ENCODE measurements at regions not wholly inside any gene's neighbourhood (a gene's known extent, or its start where the extent isn't known, plus 50 kb on each side); places are given as distances from the start of the nearest gene placed in this dataset.

DNA sequence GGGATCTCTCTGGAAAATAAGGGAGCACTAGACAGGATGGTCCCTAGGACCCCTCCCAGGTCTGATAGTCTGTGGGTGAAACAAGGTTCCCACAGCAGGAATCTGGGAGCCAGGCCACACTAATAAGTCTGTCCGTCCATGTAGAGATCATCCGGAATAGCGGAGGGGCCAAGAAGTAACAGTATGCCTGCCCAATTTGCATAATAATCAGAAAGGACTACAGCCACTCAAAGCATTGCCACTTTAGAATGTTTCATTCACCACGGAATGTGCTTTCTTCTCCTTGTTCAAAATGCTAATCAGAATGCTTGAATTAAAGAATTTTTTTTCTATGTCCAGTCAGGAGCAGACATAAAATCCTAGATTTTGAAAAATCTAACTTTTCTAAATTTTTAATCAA, 254.9 kb downstream of the ACTL7B start:
- no peak for DNase-seq

DNA sequence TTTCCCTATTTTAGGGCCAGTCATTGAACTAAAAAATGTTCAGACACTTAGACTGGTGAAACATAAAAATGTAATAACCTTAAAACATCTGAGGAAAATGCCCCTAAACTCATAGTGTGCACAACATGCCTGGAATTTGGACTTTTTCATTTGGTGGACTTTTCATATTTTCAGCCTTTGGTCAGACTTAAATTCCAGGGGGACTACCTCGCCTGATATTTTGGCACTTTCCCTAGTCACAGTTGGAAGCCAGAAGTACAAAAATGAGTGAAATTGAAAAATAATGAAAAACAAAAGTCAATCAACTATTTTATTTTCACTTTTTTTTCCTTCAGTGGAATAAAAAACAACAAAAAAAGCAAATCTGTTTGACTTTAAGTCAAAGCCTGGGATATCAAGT, 256.2 kb downstream of the ACTL7B start:
- no peak for DNase-seq

DNA sequence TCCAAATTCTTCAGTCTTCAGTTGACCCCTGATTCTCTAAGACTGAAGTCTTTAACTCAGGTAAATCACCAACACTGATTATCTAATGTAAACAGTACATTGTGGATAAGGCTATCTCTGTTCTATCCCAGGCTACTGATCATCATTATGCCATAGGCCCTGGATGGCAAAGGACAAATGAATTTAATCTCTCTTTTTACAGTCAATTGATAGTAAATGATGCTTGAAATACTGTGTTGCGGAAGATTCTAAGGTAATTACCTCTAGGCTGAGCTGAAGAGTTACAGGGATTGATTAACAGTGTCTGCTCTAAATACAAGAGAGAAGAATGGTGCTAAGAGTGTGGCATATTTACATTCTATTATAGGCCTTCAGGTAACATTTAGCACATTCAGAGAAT, 264.7 kb downstream of the ACTL7B start:
- no peak for DNase-seq

DNA sequence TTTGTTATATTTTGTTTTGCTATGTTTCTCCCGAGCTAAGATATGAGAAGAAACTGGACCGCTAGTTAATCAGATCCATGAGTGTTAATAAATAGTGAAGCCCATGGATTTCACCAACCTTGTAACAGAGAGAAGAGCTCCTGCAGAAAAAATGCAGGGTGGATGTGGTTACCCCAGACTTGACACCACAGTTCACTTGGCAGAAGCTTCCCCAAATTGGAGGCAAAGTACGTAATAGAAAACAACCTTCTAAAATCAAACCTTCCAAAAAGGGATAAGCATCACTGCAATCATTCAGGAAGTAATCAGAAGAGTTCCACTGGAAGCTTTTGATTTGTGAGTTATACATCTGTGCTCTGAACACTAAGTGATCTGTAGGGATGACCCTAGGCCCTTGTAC, 267.5 kb downstream of the ACTL7B start:
- DNase-seq = peak; percentile 61

DNA sequence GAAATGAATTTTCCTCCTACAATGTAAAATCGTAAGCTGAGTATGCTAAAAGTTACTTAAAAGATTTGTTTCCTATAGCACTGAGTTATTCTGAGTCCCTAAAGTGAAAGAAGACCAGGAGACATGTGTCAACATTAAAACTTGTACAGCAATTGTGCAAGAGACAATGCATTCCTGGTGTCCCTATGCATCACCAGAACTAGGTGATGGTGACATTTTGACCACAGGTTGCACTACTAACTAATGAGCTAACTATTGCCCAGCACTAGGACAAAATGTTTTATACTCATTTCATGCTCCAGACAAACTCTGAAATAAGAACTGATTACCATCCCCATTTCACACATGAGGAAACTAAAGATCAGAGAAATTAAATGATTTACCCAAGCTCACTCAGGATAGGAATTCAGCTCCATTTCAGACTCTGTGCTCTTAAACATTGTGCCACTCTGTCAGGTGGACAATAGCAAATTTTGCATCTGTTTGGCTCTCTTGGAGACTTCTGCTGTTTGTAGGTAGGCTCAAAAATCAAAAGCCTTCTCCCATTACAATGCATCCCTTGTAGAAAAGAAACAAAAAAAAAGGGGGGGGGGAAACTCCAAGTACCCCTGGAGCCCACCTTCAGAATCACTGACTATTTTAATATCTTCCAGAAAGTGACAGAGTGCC, 269.2 kb downstream of the ACTL7B start:
- no peak for DNase-seq

DNA sequence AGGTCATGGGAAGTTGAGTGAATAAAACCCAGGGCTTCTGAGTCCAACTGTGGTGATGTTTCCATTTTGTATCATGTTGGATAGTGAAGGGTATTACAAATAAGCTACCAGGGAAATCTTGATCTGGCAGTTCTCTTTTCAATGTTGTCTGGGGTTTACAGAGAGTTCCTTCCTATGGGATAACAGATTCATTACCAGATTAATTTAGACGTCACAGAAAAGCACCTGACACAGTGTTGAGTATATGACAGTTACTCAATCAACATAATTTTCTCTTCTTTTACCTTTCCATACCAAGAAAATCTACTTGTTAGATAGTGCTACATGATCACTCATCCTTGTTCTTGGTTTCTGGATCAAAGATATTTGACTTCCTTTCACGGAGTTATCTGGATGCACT, 270.9 kb downstream of the ACTL7B start:
- DNase-seq = no peak

DNA sequence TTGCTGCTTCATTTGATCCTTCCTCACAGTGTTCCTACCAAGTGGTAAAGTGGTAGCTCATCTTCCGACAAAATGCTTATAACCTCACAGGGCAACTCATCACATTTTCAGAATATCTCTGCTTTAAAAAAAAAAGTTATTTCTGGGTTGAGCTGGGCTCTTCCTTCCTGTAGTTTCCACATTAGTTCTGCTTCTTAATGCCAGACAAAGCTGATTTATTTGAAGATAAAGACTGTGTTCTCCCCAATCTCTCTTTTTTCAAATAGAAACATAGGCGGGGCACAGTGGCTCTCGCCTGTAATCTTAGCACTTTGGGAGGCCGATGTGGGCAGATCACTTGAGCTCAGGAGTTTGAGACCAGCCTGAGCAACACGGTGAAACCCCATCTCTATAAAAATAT, 273.1 kb downstream of the ACTL7B start:
- peak; percentile 56 for DNase-seq

DNA sequence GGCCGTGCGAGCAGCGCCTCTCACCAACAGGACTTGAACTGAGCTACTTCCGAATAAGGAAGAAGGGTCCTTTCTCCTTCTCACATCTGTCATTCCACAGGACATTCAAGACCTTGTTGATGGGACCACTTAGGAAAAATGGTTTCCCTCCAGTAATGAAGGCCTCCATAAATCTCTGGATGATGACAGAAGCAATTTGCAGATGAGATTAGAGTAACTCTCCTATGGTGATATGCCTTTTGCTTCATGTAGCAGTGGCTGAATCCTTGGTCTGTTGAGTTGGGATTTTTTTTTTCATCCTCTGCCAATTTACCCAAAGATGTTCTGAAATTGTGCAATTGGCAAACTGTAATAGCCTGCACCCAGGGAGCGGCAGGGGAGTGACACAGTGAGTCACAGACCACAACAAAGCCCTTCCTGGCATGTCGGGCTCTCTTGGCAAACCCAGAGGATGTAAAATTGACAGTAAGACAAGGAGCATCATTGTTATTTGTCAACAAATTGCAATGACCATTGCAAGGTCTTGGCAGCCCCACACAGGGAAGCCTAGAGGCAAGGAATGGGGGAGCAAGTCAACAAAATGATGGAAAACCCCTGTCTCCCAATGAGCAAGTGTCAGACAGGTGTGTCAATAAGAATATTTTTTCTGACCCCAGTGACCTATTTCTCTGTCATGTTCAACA, 275.9 kb downstream of the ACTL7B start:
- peak; percentile 55 for DNase-seq

DNA sequence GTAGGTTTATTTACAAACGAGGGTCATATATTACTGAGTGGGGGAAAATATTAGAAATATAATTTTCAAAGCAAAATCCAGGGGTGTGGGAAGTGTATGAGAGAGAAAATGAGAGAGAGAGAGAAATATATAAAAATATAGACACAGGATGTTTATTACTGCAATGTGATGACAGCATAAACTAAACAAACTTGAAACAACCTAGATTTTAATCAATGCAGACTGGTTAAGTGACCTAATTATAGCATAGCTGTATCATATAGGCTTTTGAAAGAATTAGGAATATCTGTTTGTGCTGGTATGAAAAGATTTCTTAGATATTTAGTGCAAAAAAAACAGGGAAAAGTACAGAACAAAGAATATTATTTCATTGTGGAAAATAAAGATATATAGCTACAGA, 280.5 kb downstream of the ACTL7B start:
- no peak for DNase-seq

DNA sequence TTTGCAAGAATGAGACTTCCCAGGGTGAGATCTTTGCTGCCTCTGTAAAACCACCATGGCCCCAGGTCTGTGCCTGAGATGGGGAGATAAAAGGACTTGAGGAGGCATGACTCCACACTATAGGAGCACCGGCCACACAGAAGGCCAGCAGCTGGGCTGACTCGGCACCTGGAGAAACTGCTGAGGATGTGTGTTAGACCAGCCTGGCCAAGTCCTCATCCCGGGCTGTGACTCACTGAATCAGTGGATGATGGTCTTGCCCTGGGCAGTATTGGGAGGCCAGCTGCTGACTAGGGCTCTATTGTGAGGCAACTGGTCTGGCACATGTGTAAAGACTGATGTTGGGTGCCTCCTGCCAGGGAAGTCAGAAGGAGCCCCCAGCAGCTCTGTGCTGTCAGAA, 286.2 kb downstream of the ACTL7B start:
- peak; percentile 19 for DNase-seq

DNA sequence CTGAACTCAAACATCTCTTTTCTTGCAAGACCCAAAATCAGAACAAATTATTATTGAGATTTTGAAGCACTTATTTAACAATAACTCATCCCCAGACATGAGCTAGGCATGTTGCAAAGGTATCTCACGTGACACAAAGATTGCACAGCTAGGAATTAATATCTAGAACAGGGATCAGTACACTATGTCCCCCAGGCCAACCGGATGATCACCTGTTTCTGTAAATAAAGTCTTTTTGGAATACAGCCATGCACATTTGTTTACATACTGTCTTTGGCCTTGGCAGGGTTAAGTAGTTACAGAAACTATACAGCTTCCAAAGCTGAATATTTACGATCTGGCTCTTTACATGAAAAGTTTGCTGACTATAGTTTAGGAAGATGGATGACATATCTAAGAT, 287.7 kb downstream of the ACTL7B start:
- DNase-seq = no peak

DNA sequence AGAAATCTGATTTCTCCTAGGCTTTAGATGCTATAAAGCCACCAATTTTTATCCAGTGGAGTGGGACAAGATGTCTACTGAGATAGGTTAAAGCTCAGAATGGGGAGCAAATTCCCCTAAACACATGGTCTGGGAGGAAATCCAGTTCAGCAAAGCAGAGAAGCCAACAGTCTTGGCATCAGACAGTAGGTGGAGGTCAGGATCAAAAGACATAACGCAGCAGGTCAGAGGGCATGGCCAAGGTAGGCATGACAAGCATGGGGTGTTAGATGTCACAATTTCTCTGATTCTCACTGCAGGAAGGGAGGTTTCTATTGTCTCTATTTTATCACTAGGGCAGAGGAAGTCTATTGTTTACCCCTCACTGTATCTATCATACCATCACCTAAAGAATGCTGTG, 288.2 kb downstream of the ACTL7B start:
- no peak for DNase-seq

DNA sequence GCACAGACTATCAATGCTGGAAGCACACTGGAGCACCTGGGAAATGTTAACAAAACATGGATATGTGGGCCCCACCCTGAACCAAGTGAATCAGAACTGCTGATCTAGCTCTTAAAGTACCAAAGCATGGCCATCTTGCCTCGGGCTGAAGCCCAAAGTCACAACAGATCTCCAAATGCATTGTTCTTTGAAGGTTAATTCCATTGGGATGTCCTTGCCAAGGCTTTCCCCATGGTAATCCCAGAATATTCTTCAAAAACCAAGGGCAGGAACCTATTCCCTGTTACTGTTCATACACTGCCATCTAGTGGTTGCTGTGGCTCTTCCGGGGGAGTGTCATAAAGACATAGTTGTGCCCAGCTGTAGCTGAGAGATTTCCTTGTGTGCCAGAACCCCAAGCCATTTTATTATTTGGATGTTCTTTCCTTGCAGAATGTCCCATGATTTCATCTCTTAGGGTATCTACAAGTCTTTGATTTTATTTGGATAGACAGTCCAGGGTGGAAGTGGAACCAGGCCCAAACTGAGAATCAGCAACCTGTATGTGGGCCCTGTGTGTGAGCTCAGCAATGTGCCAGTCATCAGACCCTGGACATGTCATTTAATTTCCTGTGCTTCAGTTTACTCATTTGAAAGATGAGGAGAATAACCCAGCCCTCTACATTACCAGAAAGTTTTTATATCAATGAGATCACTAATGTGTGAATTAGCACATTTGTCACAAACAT, 290.0 kb downstream of the ACTL7B start:
- DNase-seq = peak; percentile 84

DNA sequence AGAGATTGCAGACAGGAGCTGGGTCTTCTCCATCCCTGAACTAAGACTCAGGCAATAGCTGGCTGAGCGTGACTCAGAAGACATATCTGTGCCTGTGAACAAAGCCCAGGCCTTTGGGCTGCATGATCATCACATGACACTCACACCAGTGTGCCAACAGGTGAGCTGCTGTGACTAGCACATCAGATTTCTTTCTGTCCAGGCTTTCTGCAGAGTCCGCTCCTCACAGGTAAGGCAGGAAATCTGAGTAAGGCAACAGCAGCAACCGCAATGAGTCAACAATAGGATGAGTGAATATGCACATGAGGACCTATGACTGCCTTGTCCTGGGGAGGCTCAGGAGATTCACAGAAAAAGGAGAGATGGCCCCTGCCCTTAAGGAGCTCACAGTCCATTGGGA, 293.6 kb downstream of the ACTL7B start:
- no peak for DNase-seq

DNA sequence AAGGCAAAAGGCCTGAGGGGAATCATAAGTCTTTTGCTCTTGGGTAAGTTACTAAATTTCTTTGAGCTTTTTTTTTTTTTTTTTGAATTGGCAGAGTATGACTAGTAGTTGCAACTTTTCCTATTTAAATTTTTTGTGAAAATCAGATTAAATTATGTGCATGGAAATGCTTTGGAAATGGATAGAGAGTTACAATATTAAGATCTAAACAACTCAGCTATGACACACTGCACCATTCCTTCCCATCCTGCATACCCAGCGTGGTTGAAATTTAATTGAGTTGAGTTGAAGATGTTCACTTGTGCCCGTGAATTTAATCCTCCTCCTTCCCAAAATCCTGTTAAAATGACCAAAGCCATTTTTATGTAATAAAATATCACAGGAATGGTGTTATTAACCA, 296.4 kb downstream of the ACTL7B start:
- no peak for DNase-seq

DNA sequence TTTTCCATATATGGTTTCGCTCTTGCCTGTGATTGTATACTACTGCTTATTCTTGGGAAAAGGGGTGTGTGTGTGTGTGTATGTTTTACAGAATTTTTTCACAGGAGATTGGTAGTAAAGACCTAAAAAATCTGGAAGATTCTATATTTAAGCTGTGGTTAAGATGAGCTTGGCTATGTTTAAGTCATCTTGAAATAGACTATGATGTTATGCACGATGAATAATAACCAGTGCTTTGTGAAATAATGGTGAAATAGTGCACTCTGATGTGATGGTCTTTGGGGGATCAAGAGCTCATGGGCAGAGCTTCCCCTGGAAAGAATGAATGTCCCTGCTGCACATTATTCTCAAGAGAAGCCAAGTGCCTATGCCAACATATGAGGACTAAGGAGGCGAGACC, 301.0 kb downstream of the ACTL7B start:
- no peak for DNase-seq

DNA sequence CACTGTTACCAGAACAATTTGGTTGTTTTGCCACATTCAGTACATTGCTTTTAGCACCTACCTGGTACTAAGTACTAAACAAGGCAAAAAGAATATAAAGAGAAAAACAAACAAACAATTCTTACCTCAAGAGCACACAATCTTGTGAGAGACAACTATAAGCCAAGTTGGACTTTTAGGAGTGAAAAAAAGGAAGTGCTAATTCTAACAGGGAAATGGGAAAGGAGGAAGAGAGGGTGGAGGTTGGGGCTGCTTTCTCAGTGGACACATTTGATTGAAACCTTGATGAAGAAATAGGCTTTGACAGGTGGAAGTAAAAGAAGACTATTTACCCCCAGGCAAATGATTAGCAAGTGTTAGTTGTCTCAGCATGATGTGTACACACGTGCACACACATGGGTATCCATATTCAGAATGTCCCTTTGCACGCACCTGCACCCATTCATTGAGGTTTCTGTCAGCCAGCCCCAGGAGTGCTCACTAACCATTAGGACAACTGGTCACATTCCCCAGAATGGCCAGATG, 302.6 kb downstream of the ACTL7B start:
- no peak for DNase-seq

DNA sequence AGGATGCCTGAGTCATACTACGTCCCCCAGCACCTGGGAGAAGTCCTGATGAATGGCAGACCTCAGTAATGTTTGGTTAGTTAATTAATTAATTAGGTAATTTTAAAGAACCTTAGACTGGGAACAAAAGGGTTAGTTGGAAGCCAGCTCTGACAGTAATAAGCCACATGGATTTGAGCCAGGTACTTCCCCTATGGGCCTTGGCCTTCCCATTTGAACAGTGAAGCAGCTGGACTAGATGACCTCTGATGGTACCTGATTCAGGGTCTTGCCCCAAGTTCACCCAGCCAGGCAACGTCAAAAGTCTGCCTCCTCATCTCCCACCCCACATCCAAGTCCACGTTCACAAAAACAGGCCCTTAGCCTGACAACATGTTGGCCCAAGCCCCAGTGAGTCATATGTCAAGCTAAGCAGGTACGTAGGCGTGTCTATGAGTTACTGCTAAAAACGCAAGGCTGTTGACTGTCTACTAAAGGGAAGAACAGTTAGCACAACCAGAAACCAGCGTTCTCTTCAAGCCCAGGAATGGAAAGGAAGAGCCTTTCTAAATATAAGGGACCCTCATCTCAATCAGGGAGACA, 303.2 kb downstream of the ACTL7B start:
- DNase-seq = no peak

DNA sequence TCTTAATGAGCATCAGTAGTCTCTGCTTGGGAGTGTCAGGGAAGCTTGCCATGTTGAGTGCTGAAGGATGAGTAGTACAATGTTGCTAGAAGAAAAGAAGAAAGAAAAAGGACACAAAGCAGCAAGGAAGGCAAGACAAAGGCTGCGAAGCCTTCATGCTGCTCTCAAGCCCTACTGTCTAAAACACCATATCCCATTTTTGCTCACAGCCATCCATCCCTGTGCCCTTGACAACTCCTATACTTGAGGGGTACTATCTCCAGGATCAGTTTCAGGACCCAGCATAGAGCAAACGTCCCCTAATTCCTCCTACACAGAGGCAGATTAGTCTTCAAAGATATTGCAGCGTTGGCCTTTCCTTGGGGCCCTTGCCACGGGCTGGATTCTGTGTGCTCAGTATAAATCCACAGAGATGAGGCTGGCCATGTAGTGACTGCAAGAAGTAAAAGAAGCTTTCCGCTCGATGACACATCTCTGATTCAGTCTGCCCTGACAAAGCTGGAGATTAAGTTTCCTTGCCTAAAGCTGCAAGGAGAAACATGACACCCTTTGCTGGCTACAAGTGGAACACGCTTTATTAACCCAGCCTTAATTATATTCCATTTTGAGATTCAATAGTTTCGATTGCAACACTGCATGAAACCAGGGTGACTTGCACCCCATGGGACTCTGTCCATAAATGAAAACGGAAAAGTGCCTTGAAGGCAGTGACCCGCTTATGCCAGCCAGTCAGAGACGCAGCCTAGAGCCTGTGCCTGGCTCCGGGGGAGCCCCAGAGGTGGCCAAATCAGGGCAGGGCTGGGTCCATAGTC, 304.6 kb downstream of the ACTL7B start:
- no peak for DNase-seq

DNA sequence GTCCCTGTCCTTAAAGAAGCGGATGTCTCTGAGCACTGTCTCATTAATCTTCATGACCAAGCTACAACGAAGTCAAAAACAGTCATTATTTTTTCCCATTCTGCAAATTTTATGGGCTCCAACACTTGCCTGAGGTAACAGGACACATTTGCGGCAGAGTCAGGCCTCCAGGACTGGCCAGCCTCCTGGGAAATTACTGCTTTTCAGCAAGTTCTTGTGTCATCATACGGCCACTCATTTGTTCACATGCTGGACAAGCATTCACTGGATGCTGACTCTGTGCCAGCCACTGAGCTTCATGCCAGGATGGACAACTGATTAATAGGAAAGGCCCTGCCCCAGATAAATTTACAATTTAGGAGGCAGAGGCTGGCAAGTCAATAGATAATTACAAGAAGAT, 305.7 kb downstream of the ACTL7B start:
- DNase-seq = no peak

DNA sequence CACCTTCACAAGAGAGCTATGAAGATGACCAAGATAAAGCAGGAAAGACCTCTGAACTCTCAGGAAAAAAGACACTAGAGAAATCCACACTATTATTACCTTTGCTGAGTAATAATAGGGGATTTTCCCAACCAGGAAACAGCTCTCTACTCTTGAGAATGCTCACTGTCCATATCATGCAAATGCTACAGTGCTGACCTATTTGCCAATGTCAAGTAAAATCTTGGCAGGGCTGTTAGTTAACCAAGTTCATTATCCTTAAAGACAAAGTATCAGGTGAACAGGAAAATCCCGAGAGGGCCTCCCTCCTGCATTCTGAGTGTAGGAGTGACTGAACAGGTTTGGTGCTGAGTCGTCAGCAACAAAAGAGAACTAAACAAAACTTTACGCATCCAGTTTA, 306.6 kb downstream of the ACTL7B start:
- DNase-seq = no peak

DNA sequence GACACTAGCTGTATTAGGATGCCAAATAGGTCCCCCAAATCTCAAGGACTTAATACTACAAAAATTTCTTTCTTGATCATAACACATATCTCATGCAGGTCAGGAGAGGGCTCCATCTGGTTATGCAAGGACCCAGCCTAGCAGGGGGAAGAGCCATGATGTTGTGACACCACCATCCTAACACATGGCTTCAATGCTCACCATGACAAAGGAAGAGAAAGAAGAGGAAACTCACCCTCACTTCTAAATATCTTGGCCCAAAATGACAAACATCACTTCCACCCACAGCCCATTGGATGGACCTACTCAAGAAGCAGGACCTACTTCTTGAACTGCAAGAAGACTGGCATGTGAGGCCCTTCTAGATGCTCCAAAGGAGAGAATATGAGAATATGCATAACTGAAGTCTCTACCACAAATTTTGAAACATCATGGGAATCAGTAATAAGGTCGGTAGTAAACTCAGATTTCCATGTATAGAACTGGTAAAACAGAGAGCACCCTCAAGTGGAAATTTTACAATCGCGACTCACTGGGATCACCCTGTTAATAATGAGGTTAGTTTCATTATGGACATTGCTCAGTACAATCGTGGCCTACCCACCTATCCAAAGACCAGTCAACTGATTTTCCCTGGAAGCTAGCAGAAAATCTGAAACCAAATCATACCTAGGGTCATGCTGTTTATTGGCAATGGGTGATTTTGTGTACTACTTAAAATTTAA, 308.2 kb downstream of the ACTL7B start:
- DNase-seq = no peak

Measured in hematopoietic multipotent progenitor cell treated with erythropoietin and hydrocortisone succinate and interleukin-3 and kit ligand, for 4 days (in vitro differentiated cells).